GM12878 (cell line): ENCODE measurements at regions not wholly inside any gene's neighbourhood (a gene's known extent, or its start where the extent isn't known, plus 50 kb on each side); places are given as distances from the start of the nearest gene placed in this dataset.

Source experiments
- ATAC-seq: fragments of 200-7000 bp; cut with Tn5 transposase; 3 replicates; pipeline ENCODE4 v1.9.1; 2020; ENCODE audit warnings: mild to moderate bottlenecking, moderate library complexity
- BruUV-seq: library from RNA; stranded (reverse); fragments of 400-500 nt; replicated peaks from 2 replicates; lab custom pipeline; 2021; lab: Mats Ljungman, UMichigan
- CTCF ChIA-PET: fragments of 300-600 bp; sonication (Branson Sonifier 250); formaldehyde crosslinking; extraction: SDS; loops from one replicate; lab custom pipeline; 2021; ENCODE audit warnings: inconsistent platforms; lab: Yijun Ruan, JAX
- POLR2A ChIA-PET: fragments of 350-600 bp; formaldehyde crosslinking; extraction: SDS; loops from one replicate; lab custom pipeline; 2021; ENCODE audit warnings: inconsistent platforms; lab: Charles Lee
- RAD21 ChIA-PET: fragments of 300-600 bp; sonication (Branson Sonifier 250); formaldehyde crosslinking; loops from one replicate; lab custom pipeline; 2023; ENCODE audit warnings: antibody characterized with exemption; ENCODE audit not compliant: unreplicated experiment; lab: Charles Lee
- SMC1A ChIA-PET: fragments of 300-600 bp; sonication (Branson Sonifier 250); formaldehyde crosslinking; loops from one replicate; lab custom pipeline; 2023; ENCODE audit not compliant: unreplicated experiment, uncharacterized antibody; lab: Charles Lee
- DNase-seq: peaks from one replicate; pipeline ENCODE4 v3.0.0-alpha.2; 2011; ENCODE audit warnings: low read depth, low spot score
- FAIRE-seq: peaks from 3 replicates; lab custom pipeline; 2011; peaks lifted over from hg19 to GRCh38; lab: Jason Lieb, UNC
- H2AFZ ChIP-seq: 2 replicates; pipeline ENCODE4 v1.6.0; 2011; ENCODE audit warnings: low read depth, low read length, control low read depth; ENCODE audit not compliant: control insufficient read depth
- H3K27ac ChIP-seq: 2 replicates; pipeline ENCODE4 v1.5.1; 2011; ENCODE audit warnings: control low read depth; ENCODE audit not compliant: control insufficient read depth, insufficient read depth
- H3K27me3 ChIP-seq, 2 experiments: replicated peaks in 1 of 2; 2 replicates each; pipeline versions ENCODE4 v1.6.0 to v1.6.1; 2011; ENCODE audit warnings: low read length in 1 of 2; ENCODE audit not compliant: control insufficient read depth in 2 of 2, insufficient read depth in 2 of 2
- H3K36me3 ChIP-seq, 2 experiments: 2 replicates each; pipeline ENCODE4 v1.5.1; 2011; ENCODE audit warnings: low read length in 1 of 2; ENCODE audit not compliant: control insufficient read depth in 2 of 2, insufficient read depth in 2 of 2
- H3K4me1 ChIP-seq: 2 replicates; pipeline ENCODE4 v1.6.1; 2011; ENCODE audit warnings: mild to moderate bottlenecking, low read length, moderate library complexity, mixed read lengths; ENCODE audit not compliant: control insufficient read depth, insufficient read depth
- H3K4me2 ChIP-seq: 2 replicates; pipeline ENCODE4 v1.6.0; 2011; ENCODE audit warnings: control low read depth; ENCODE audit not compliant: control insufficient read depth, insufficient read depth
- H3K4me3 ChIP-seq: fragments of 200-600 bp; sonication (generic); 2 replicates; pipeline ENCODE4 v1.5.1; 2016
- H3K79me2 ChIP-seq: 2 replicates; pipeline ENCODE4 v1.6.0; 2011; ENCODE audit warnings: low read length; ENCODE audit not compliant: control insufficient read depth, insufficient read depth
- H3K9ac ChIP-seq: 2 replicates; pipeline ENCODE4 v1.8.0; 2011; ENCODE audit warnings: low read length, control low read depth, mixed read lengths; ENCODE audit not compliant: control insufficient read depth, insufficient read depth
- H3K9me3 ChIP-seq: replicated peaks from 3 replicates; pipeline ENCODE4 v1.5.1; 2011; ENCODE audit warnings: mild to moderate bottlenecking, low read length; ENCODE audit not compliant: control insufficient read depth, insufficient read depth
- H4K20me1 ChIP-seq: 2 replicates; pipeline ENCODE4 v1.6.0; 2011; ENCODE audit not compliant: control insufficient read depth, insufficient read depth
- CHD1 ChIP-seq: IDR thresholded peaks from 2 replicates; pipeline ENCODE4 v1.6.1; 2012; ENCODE audit warnings: low read depth, low read length, improper control_type of control experiment
- ESRRA ChIP-seq: IDR thresholded peaks from 2 replicates; pipeline ENCODE4 v1.6.1; 2012; ENCODE audit warnings: mild to moderate bottlenecking, low read length, improper control_type of control experiment
- HCFC1 ChIP-seq: fragments of 150-350 bp; IDR thresholded peaks from 2 replicates; pipeline ENCODE4 v1.6.1; 2014; ENCODE audit warnings: low read length
- KDM1A ChIP-seq: fragments of 200-600 bp; sonication (generic); IDR thresholded peaks from 2 replicates; pipeline ENCODE4 v1.6.1; 2016; ENCODE audit warnings: borderline replicate concordance
- KLF5 ChIP-seq: fragments of 450-650 bp; IDR thresholded peaks from 2 replicates; pipeline ENCODE4 v1.6.1; 2014; ENCODE audit warnings: mild to moderate bottlenecking; ENCODE audit not compliant: partially characterized antibody
- MYC ChIP-seq: IDR thresholded peaks from 2 replicates; pipeline ENCODE4 v1.6.1; 2011; ENCODE audit warnings: mild to moderate bottlenecking, low read length, moderate library complexity, inconsistent platforms; ENCODE audit not compliant: insufficient read depth, insufficient replicate concordance, insufficient read length, severe bottlenecking
- PBX3 ChIP-seq: IDR thresholded peaks from 2 replicates; pipeline ENCODE4 v1.6.1; 2011; ENCODE audit warnings: mild to moderate bottlenecking, low read depth, low read length, moderate library complexity; ENCODE audit not compliant: insufficient replicate concordance
- POLR2AphosphoS5 ChIP-seq: IDR thresholded peaks from 2 replicates; pipeline ENCODE4 v1.6.1; 2011; ENCODE audit warnings: mild to moderate bottlenecking, low read length, inconsistent platforms
- PRDM15 ChIP-seq: fragments of 450-650 bp; formaldehyde crosslinking; IDR thresholded peaks from 2 replicates; pipeline ENCODE4 v1.4.0; 2020; ENCODE audit warnings: mild to moderate bottlenecking, moderate library complexity
- RFX5 ChIP-seq: IDR thresholded peaks from 2 replicates; pipeline ENCODE4 v1.6.1; 2011; ENCODE audit warnings: low read depth, low read length, improper control_type of control experiment
- SIX5 ChIP-seq: IDR thresholded peaks from 2 replicates; pipeline ENCODE4 v1.6.1; 2011; ENCODE audit warnings: mild to moderate bottlenecking, low read depth, low read length, moderate library complexity; ENCODE audit not compliant: severe bottlenecking
- SP1 ChIP-seq: IDR thresholded peaks from one replicate; pipeline ENCODE4 v1.6.1; 2011; ENCODE audit warnings: low read depth, low read length
- SUZ12 ChIP-seq: fragments of 200-600 bp; sonication (generic); IDR thresholded peaks from one replicate; pipeline ENCODE4 v1.6.1; 2018; ENCODE audit warnings: antibody characterized with exemption, mild to moderate bottlenecking; ENCODE audit not compliant: unreplicated experiment
- TCF3 ChIP-seq: IDR thresholded peaks from 2 replicates; pipeline ENCODE4 v1.6.1; 2012; ENCODE audit warnings: low read depth, mild to moderate bottlenecking, low read length, borderline replicate concordance; ENCODE audit not compliant: insufficient read depth
- USF2 ChIP-seq: IDR thresholded peaks from 2 replicates; pipeline ENCODE4 v1.6.1; 2011; ENCODE audit warnings: low read depth, low read length, improper control_type of control experiment, borderline replicate concordance
- WGBS: methylation state at CpG from one replicate; pipeline ENCODE4 v1.1.6; 2016; ENCODE audit warnings: low lambda C conversion rate; ENCODE audit not compliant: insufficient replicate concordance, insufficient coverage; ENCODE audit errors: missing lambda C conversion rate; 5-methylcytosine and 5-hydroxymethylcytosine counted together
- in situ Hi-C: fragments of 300-500 bp; cut with MboI; formaldehyde crosslinking; loops from 9 replicates; pipeline ENCODE4 v1.14.3; 2018; ENCODE audit warnings: mixed read lengths
- intact Hi-C: fragments of 100-400 bp; cut with micrococcal nuclease; formaldehyde crosslinking; loops from one replicate; pipeline ENCODE4 v1.14.2; 2022; ENCODE audit not compliant: unreplicated experiment

GRCh38 chr3:159605101-159605500 lies 383.5 kb upstream of the IL12A start:
- FAIRE-seq, result no peak
- RAD21 ChIA-PET, result no interaction called here
- 0% methylated on average over 3 of the region's 3 CpGs for WGBS

More at GRCh38 chr3:159605101-159605500, 383.5 kb upstream of the IL12A start:
- no peaks in the 10 kb centered on the region for H3K79me2 ChIP-seq
- no peak for TF ChIP-seq KLF5
- no peak for TF ChIP-seq PBX3
- no peak for TF ChIP-seq KDM1A
- no peak for TF ChIP-seq ESRRA
- no peak for TF ChIP-seq MYC
- TF ChIP-seq USF2, result no peak
- no peak for TF ChIP-seq TCF3
- no peak for TF ChIP-seq HCFC1
- no peak for TF ChIP-seq SUZ12
- TF ChIP-seq SP1, result no peak
- TF ChIP-seq RFX5, result no peak
- TF ChIP-seq SIX5, result no peak
- TF ChIP-seq CHD1, result no peak
- no peak for TF ChIP-seq POLR2AphosphoS5
- TF ChIP-seq PRDM15 (CRISPR knock-in tag), result no peak
- SMC1A ChIA-PET, result no interaction called here
- CTCF ChIA-PET, result no interaction called here
- no peak overlapping the region for H3K4me3 ChIP-seq
- H2AFZ ChIP-seq, result no peak overlapping the region
- BruUV-seq, result no TSS peak
- no peaks in the 10 kb centered on the region for H3K27me3 ChIP-seq
- H3K36me3 ChIP-seq, result no peaks in the 10 kb centered on the region
- no peak for DNase-seq
- intact Hi-C loops, result no loop called here
- no peak overlapping the region for H3K4me2 ChIP-seq
- in situ Hi-C loops, result no loop called here
- no peak for ATAC-seq
- POLR2A ChIA-PET, result no interaction called here
- H3K9me3 ChIP-seq, result no peaks in the 10 kb centered on the region; the same call in 2 of the 3 replicates
- H3K27ac ChIP-seq, result no peak overlapping the region
- H3K4me1 ChIP-seq, result no peaks in the 10 kb centered on the region
- H4K20me1 ChIP-seq, result no peaks in the 10 kb centered on the region
- no peak overlapping the region for H3K9ac ChIP-seq
